ENCODE measurements at regions not wholly inside any gene's neighbourhood (a gene's known extent, or its start where the extent isn't known, plus 50 kb on each side); places are given as distances from the start of the nearest gene placed in this dataset.

DNA sequence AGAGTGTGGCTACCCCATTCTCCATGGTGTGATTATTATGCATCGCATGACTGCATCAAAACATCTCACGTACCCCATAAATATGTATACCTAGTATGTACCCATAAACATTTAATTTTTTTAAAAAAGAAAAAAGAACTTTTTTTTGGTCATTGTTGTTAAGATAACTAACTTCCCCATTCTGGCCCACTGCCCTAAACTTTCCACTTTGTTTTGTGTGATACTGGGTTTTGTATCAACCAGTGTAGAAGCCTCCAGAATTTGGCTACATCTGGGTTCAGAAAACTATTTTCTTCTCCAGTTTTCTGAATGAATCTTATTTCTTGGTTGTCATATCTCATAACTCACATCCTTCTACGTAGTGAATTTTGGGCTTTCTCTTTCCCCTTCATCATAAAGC is 62.3 kb upstream of the NABP1 start:
- no peaks in the 10 kb centered on the region for H3K36me3 ChIP-seq (ENCODE audit: low read depth)
- ATAC-seq, result no peak

DNA sequence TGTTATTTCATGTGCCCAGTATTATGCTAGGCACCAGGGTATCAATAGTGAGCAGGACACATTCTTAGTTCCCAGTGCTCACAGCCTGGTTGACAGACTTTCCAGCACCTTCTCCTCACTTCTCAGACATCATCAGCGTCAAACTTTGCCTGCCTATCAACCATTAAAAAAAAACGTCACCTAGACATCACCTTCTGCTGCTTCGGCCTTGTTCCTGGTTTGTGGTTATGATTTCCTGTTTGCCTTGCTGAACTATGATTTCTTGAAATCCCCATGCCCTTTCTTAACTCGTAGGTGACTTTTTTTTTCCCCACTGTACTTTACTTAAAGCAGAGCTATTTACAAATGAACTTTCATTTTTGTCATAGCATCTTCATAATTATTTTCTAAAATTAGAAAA is 60.4 kb upstream of the NABP1 start:
- TF ChIP-seq, protein P1, sequence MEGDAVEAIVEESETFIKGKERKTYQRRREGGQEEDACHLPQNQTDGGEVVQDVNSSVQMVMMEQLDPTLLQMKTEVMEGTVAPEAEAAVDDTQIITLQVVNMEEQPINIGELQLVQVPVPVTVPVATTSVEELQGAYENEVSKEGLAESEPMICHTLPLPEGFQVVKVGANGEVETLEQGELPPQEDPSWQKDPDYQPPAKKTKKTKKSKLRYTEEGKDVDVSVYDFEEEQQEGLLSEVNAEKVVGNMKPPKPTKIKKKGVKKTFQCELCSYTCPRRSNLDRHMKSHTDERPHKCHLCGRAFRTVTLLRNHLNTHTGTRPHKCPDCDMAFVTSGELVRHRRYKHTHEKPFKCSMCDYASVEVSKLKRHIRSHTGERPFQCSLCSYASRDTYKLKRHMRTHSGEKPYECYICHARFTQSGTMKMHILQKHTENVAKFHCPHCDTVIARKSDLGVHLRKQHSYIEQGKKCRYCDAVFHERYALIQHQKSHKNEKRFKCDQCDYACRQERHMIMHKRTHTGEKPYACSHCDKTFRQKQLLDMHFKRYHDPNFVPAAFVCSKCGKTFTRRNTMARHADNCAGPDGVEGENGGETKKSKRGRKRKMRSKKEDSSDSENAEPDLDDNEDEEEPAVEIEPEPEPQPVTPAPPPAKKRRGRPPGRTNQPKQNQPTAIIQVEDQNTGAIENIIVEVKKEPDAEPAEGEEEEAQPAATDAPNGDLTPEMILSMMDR (IDR thresholded peaks at IDR 0.05), result no peak
- no peaks in the 10 kb centered on the region for H3K9me3 ChIP-seq
- DNase-seq (peak in 1 of 3 donors; percentile 19), ATAC-seq (peak; percentile 75)
- no peaks in the 10 kb centered on the region for H3K4me1 ChIP-seq (ENCODE audit: low read depth)
- intact Hi-C loops (cut with DNase I, micrococcal nuclease), result no loop called here
- H3K36me3 ChIP-seq (ENCODE audit: low read depth), result no peaks in the 10 kb centered on the region
- H3K4me3 ChIP-seq, result no peak overlapping the region

More for the DNA sequence above, 62.3 kb upstream of the NABP1 start:
- intact Hi-C loops (cut with DNase I, micrococcal nuclease), result no loop called here
- no peaks in the 10 kb centered on the region for H3K9me3 ChIP-seq
- TF ChIP-seq, protein P1 (IDR thresholded peaks at IDR 0.05), result no peak
- no peak for DNase-seq
- H3K4me1 ChIP-seq (ENCODE audit: low read depth), result no peaks in the 10 kb centered on the region
- no peak overlapping the region for H3K4me3 ChIP-seq

DNA sequence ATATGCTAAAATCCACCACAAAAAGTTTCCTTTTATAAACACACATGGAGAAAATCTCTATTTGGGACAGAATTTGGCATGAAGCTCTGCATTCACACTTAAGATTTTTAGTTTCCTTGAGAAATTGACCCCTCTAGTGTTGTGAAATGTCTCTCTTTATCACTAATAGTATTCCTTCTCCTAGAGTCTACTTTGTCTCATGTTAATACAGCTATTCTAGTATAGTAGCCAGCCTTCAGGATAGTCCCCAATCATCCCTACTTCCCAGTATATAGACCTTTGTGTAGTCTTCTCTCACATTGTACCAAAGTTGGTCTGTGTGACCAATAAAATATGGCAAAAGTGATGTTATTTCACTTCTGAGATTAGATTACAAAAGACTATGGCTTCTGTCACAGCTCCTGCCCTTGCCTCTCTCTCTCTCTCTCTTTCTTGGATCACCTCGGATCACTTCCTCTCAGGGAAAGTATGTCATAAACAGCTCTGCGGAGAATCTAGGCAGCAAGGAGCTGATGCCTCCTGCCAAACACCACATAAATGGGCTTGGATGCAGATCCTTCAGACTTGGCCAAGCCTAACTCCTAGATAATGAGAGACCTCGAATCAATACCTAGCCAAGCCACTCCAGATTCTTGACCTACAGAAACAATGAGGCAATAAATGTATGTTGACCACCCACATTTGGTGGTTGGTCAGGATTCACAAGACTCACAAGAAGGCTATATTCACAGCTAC is 59.7 kb upstream of the NABP1 start:
- H3K4me3 ChIP-seq, result no peak overlapping the region
- DNase-seq (no peak), ATAC-seq (no peak)
- intact Hi-C loops (cut with DNase I, micrococcal nuclease), result no loop called here
- H3K36me3 ChIP-seq (ENCODE audit: low read depth), result no peaks in the 10 kb centered on the region
- no peaks in the 10 kb centered on the region for H3K4me1 ChIP-seq (ENCODE audit: low read depth)
- TF ChIP-seq, protein P1 (IDR thresholded peaks at IDR 0.05), result no peak
- H3K9me3 ChIP-seq, result no peaks in the 10 kb centered on the region

DNA sequence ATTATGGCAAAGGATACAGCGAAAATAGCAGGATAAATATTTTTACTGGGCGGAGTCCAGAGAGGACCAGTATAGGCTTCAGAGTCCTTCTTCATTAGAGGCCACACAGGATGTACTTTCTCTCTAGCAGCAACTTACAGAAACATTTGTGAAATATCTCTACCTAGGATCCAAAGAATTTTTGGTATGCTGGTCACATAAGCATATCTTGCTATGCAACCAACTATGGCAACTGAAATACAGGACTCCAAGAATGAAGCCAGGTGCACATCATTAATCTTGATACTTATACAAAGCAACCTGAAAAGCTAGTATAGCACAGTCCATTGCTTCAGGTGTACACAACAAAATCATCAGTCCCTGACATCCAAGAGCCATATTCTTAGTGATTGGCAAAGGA is 59.1 kb upstream of the NABP1 start:
- intact Hi-C loops (cut with DNase I, micrococcal nuclease), result no loop called here
- Histone ChIP-seq H3K4me1 (ENCODE audit: low read depth) (no peaks in the 10 kb centered on the region), H3K36me3 (ENCODE audit: low read depth) (no peaks in the 10 kb centered on the region), H3K4me3 (no peak overlapping the region), H3K9me3 (no peaks in the 10 kb centered on the region)
- ATAC-seq (no peak), DNase-seq (no peak)
- TF ChIP-seq, protein P1 (IDR thresholded peaks at IDR 0.05), result no peak

GRCh38 chr2:191620144-191620543 is 57.8 kb upstream of the NABP1 start:
- Histone ChIP-seq H3K4me1 (ENCODE audit: low read depth) (no peaks in the 10 kb centered on the region), H3K36me3 (ENCODE audit: low read depth) (no peaks in the 10 kb centered on the region), H3K9me3 (no peaks in the 10 kb centered on the region), H3K4me3 (no peak overlapping the region)
- ATAC-seq (no peak), DNase-seq (no peak)
- intact Hi-C loops (cut with DNase I, micrococcal nuclease), result no loop called here
- TF ChIP-seq, protein P1 (IDR thresholded peaks at IDR 0.05), result no peak

Data from mucosa of descending colon (tissue), 3 donors.